ENCODE measurements at regions not wholly inside any gene's neighbourhood (a gene's known extent, or its start where the extent isn't known, plus 50 kb on each side); places are given as distances from the start of the nearest gene placed in this dataset.

GRCh38 chr3:151644986-151645385 lies 88.7 kb upstream of the AADACL2 start:
- H3K4me1 Mint-ChIP-seq (ENCODE audit: insufficient read depth, unreplicated experiment): peaks cover 7% of the 10 kb centered on the region
- BruUV-seq (replicated peaks): no TSS peak
- no peak overlapping the region for H3K4me3 Mint-ChIP-seq (ENCODE audit: unreplicated experiment)
- no peak overlapping the region for H3K27ac Mint-ChIP-seq (ENCODE audit: low read depth, unreplicated experiment)
- DNase-seq (ENCODE audit: unreplicated experiment): no peak
- ChIA-PET POLR2A (no interaction called here), CTCF (no interaction called here)
- no peaks in the 10 kb centered on the region for H3K36me3 Mint-ChIP-seq (ENCODE audit: insufficient read depth, unreplicated experiment)
- intact Hi-C loops (cut with micrococcal nuclease): loop anchor here (5.0 kb wide), 1 partner anchor 178 kb away; no protein-coding TSS in a partner anchor
- no peaks in the 10 kb centered on the region for H3K27me3 Mint-ChIP-seq (ENCODE audit: insufficient read depth, unreplicated experiment)
- TF ChIP-seq, protein P1, sequence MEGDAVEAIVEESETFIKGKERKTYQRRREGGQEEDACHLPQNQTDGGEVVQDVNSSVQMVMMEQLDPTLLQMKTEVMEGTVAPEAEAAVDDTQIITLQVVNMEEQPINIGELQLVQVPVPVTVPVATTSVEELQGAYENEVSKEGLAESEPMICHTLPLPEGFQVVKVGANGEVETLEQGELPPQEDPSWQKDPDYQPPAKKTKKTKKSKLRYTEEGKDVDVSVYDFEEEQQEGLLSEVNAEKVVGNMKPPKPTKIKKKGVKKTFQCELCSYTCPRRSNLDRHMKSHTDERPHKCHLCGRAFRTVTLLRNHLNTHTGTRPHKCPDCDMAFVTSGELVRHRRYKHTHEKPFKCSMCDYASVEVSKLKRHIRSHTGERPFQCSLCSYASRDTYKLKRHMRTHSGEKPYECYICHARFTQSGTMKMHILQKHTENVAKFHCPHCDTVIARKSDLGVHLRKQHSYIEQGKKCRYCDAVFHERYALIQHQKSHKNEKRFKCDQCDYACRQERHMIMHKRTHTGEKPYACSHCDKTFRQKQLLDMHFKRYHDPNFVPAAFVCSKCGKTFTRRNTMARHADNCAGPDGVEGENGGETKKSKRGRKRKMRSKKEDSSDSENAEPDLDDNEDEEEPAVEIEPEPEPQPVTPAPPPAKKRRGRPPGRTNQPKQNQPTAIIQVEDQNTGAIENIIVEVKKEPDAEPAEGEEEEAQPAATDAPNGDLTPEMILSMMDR (IDR thresholded peaks at IDR 0.05; ENCODE audit: unreplicated experiment): no peak
- no peaks in the 10 kb centered on the region for H3K9me3 Mint-ChIP-seq (ENCODE audit: unreplicated experiment)

DNA sequence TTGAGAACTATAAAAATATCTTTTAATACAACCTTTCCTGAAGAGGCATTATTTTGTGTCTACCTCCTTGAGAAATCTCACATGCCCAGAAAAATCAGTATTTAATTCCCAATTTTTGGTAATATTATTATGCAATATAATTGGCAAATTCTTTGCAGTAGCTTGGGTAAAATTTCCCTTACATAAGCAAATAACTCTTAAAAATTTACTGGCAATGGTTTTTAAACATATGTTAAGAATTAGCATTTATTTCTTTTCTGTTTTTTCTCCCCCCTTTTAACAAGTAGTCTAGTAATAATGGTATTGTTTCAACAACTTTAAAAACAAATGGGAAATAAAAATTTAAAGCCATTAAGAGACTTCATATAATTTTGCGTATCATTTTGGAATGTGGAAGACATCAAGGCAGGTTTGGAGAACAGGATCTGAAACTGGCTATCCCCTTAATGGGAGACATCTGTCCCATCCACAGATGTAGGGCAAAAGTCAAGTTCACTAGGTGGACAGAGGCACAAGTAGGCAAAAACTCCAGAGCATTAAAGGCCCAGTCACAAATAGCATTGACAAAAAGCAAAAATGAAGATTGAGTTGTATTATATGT lies 89.6 kb upstream of the AADACL2 start:
- Mint-ChIP-seq H3K9me3 (ENCODE audit: unreplicated experiment) (no peaks in the 10 kb centered on the region), H3K36me3 (ENCODE audit: insufficient read depth, unreplicated experiment) (no peaks in the 10 kb centered on the region), H3K4me3 (ENCODE audit: unreplicated experiment) (no peak overlapping the region), H3K27me3 (ENCODE audit: insufficient read depth, unreplicated experiment) (no peaks in the 10 kb centered on the region), H3K27ac (ENCODE audit: low read depth, unreplicated experiment) (no peak overlapping the region), H3K4me1 (ENCODE audit: insufficient read depth, unreplicated experiment) (peaks cover under 1% of the 10 kb centered on the region)
- ChIA-PET CTCF (no interaction called here), POLR2A (no interaction called here)
- TF ChIP-seq, protein P1 (IDR thresholded peaks at IDR 0.05; ENCODE audit: unreplicated experiment): no peak
- intact Hi-C loops (cut with micrococcal nuclease): loop anchor here (5.0 kb wide), 1 partner anchor 177 kb away; no protein-coding TSS in a partner anchor
- no peak for DNase-seq (ENCODE audit: unreplicated experiment)
- no TSS peak for BruUV-seq (replicated peaks)

DNA sequence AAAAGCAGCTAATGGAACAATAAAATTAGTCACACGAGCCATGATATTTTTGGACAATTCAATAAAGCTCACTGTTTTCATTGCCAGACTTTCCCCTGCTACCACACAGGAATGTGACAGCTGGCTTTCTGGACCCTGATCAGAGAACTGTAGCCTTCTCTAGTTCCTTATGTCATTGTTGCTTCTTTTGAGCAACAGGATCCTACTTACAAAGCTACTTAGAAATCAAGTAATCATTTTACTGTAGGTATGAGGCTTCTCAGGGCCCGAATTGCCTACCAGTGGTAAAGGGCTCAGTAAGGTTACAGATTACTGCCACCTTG lies 94.3 kb upstream of the AADACL2 start:
- TF ChIP-seq, protein P1 (IDR thresholded peaks at IDR 0.05; ENCODE audit: unreplicated experiment): no peak
- no peak overlapping the region for H3K4me3 Mint-ChIP-seq (ENCODE audit: unreplicated experiment)
- H3K36me3 Mint-ChIP-seq (ENCODE audit: insufficient read depth, unreplicated experiment): no peaks in the 10 kb centered on the region
- DNase-seq (ENCODE audit: unreplicated experiment): no peak
- no peaks in the 10 kb centered on the region for H3K27me3 Mint-ChIP-seq (ENCODE audit: insufficient read depth, unreplicated experiment)
- BruUV-seq (replicated peaks): no TSS peak
- CTCF ChIA-PET: no interaction called here
- POLR2A ChIA-PET: interaction anchor here (0.6 kb wide), 1 partner anchor 140 kb away, joined by 3 read pairs; no protein-coding TSS in a partner anchor
- no peak overlapping the region for H3K27ac Mint-ChIP-seq (ENCODE audit: low read depth, unreplicated experiment)
- no peaks in the 10 kb centered on the region for H3K9me3 Mint-ChIP-seq (ENCODE audit: unreplicated experiment)
- H3K4me1 Mint-ChIP-seq (ENCODE audit: insufficient read depth, unreplicated experiment): no peaks in the 10 kb centered on the region
- intact Hi-C loops (cut with micrococcal nuclease): no loop called here

DNA sequence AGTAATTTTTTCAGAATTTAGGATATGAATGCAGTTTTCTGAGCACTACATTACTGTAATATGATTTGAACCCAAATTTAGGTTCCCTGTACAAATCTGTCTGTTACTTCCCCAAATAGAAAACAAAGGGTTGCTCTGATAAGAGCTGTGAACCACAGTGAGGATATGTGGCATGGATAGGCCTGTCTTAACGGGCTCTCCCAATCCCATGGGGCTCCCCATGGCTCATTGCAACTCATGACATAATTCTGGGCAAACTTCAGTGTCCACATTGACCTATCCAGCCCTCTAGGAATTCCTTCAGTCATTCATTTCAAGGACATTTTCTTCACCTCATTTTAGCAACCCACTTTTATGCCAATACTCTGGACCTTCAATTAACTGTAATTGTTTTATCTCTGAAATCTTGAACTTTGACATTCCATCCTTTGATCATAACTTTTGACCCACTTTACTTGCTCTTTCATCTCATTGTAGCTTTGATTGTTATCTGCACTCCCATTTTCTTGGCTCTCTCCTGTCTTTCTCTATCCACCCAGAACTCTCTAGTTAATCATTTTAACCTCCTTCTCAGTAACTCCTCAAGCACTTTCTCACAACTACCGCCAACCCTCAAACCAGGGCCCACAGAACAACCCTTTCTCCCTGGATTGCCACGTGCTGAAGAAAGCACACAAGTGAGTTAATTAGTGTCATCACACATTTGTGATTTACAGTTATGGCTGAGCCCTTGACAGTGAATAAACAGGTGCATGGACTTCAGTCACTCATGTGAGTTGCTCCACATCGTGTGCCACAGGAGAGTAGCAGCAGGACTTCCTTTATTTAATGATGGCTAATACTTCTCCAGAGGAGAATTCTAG lies 94.9 kb upstream of the AADACL2 start:
- no peak for DNase-seq (ENCODE audit: unreplicated experiment)
- TF ChIP-seq, protein P1 (IDR thresholded peaks at IDR 0.05; ENCODE audit: unreplicated experiment): no peak
- no TSS peak for BruUV-seq (replicated peaks)
- Mint-ChIP-seq H3K36me3 (ENCODE audit: insufficient read depth, unreplicated experiment) (no peaks in the 10 kb centered on the region), H3K27ac (ENCODE audit: low read depth, unreplicated experiment) (no peak overlapping the region), H3K4me3 (ENCODE audit: unreplicated experiment) (no peak overlapping the region), H3K27me3 (ENCODE audit: insufficient read depth, unreplicated experiment) (no peaks in the 10 kb centered on the region), H3K4me1 (ENCODE audit: insufficient read depth, unreplicated experiment) (no peaks in the 10 kb centered on the region), H3K9me3 (ENCODE audit: unreplicated experiment) (no peaks in the 10 kb centered on the region)
- POLR2A ChIA-PET: interaction anchor here (0.6 to 0.7 kb wide), 2 partner anchors 140 to 332 kb away, joined by 3 read pairs; no protein-coding TSS in a partner anchor
- CTCF ChIA-PET: interaction anchor here (0.5 to 1.1 kb wide), 3 partner anchors 199 to 383 kb away, joined by 3 read pairs; no protein-coding TSS in a partner anchor
- intact Hi-C loops (cut with micrococcal nuclease): no loop called here

Measured in MCF 10A (cell line).